HCT116 (cell line): ENCODE measurements at regions not wholly inside any gene's neighbourhood (a gene's known extent, or its start where the extent isn't known, plus 50 kb on each side); places are given as distances from the start of the nearest gene placed in this dataset.

ENCODE experiments used
- ATAC-seq: fragments of 200-7000 bp; cut with Tn5 transposase; 2 replicates; pipeline ENCODE4 v1.9.1; 2020; ENCODE audit warnings: mild to moderate bottlenecking, moderate library complexity
- BruUV-seq: library from RNA; stranded (reverse); fragments of 400-500 nt; replicated peaks from 2 replicates; lab custom pipeline; 2021; lab: Mats Ljungman, UMichigan
- CTCF ChIA-PET: fragments of 300-600 bp; sonication (Branson Sonifier 250); formaldehyde crosslinking; loops from one replicate; lab custom pipeline; 2021; ENCODE audit warnings: antibody characterized with exemption; lab: Charles Lee
- POLR2A ChIA-PET: fragments of 300-600, 350-600 bp; sonication (Branson Sonifier 250); formaldehyde crosslinking; loops from one replicate; lab custom pipeline; 2021; ENCODE audit warnings: antibody characterized with exemption; lab: Charles Lee
- RAD21 ChIA-PET, 2 experiments: fragments of 300-600 bp; sonication (Branson Sonifier 250); formaldehyde crosslinking; loops; one replicate each; lab custom pipeline; 2023; ENCODE audit warnings: low total read pairs in 2 of 2; ENCODE audit not compliant: uncharacterized antibody in 2 of 2, unreplicated experiment in 2 of 2, low non-redundant PET in 1 of 2; lab: Charles Lee
- DNase-seq: peaks from one replicate; pipeline ENCODE4 v3.0.0-alpha.2; 2010; ENCODE audit warnings: low read depth, low spot score
- H2AFZ ChIP-seq: fragments of 200-600 bp; shearing (Covaris generic), sonication (generic); 2 replicates; pipeline ENCODE4 v1.6.1; 2017; ENCODE audit warnings: low read depth, mixed run types, mixed read lengths, antibody characterized with exemption, low read length; ENCODE audit not compliant: poor library complexity, severe bottlenecking
- H3K27ac ChIP-seq: 2 replicates; pipeline ENCODE4 v1.5.1; 2012; ENCODE audit warnings: low read depth, low read length
- H3K27me3 ChIP-seq: fragments of 200-600 bp; sonication (generic); 2 replicates; pipeline ENCODE4 v1.6.1; 2016; ENCODE audit warnings: mixed run types, low read length, mixed read lengths; ENCODE audit not compliant: insufficient read depth
- H3K36me3 ChIP-seq, 2 experiments: fragments of 200-500 bp in 1 of 2; fragments of 200-600 bp in 1 of 2; sonication (Bioruptor generic) in 1 of 2; sonication (generic) in 1 of 2; 2 replicates each; pipeline versions ENCODE4 v1.5.1 to v1.6.1; 2014 to 2016; ENCODE audit warnings: low read length in 2 of 2, inconsistent platforms in 1 of 2, mixed read lengths in 1 of 2, mixed run types in 1 of 2; ENCODE audit not compliant: insufficient read depth in 2 of 2, control insufficient read depth in 1 of 2
- H3K4me1 ChIP-seq, 2 experiments: fragments of 200-600 bp in 1 of 2; sonication (generic) in 1 of 2; 2 replicates each; pipeline versions ENCODE4 v1.5.1 to v1.6.1; 2012 to 2017; ENCODE audit warnings: low read length in 2 of 2, inconsistent platforms in 1 of 2, mild to moderate bottlenecking in 1 of 2, mixed read lengths in 1 of 2, mixed run types in 1 of 2, moderate library complexity in 1 of 2; ENCODE audit not compliant: insufficient read depth in 2 of 2, control insufficient read depth in 1 of 2
- H3K4me2 ChIP-seq: fragments of 200-600 bp; sonication (generic); 2 replicates; pipeline ENCODE4 v1.6.1; 2017; ENCODE audit warnings: mixed run types, low read length, mixed read lengths
- H3K4me3 ChIP-seq, 2 experiments: fragments of 200-600 bp in 1 of 2; sonication (generic) in 1 of 2; replicated peaks in 1 of 2; 2 replicates each; pipeline ENCODE4 v1.5.1; 2011 to 2016; ENCODE audit warnings: low read length in 2 of 2, control low read depth in 1 of 2, low read depth in 1 of 2, mild to moderate bottlenecking in 1 of 2, mixed read lengths in 1 of 2, mixed run types in 1 of 2
- H3K79me2 ChIP-seq: fragments of 200-600 bp; sonication (generic); 2 replicates; pipeline ENCODE4 v1.6.1; 2017; ENCODE audit warnings: mild to moderate bottlenecking, mixed run types, low read length, moderate library complexity, mixed read lengths; ENCODE audit not compliant: insufficient read depth
- H3K9ac ChIP-seq: fragments of 200-600 bp; sonication (generic); 2 replicates; pipeline ENCODE4 v1.6.1; 2016; ENCODE audit warnings: low read length, mixed read lengths
- H3K9me2 ChIP-seq: fragments of 200-600 bp; sonication (generic), shearing (Covaris generic); 2 replicates; pipeline ENCODE4 v1.6.1; 2017; ENCODE audit warnings: mixed run types, mild to moderate bottlenecking, moderate library complexity; ENCODE audit not compliant: insufficient read depth
- H3K9me3 ChIP-seq, 2 experiments: fragments of 200-500 bp in 1 of 2; fragments of 200-600 bp in 1 of 2; sonication (Bioruptor generic) in 1 of 2; sonication (generic) in 1 of 2; 2 replicates each; pipeline ENCODE4 v1.6.1; 2014 to 2017; ENCODE audit warnings: low read length in 2 of 2, mixed read lengths in 2 of 2, inconsistent platforms in 1 of 2, low read depth in 1 of 2, mild to moderate bottlenecking in 1 of 2, mixed run types in 1 of 2, moderate library complexity in 1 of 2; ENCODE audit not compliant: control insufficient read depth in 1 of 2, insufficient read depth in 1 of 2
- H4K20me1 ChIP-seq: fragments of 200-600 bp; sonication (generic), shearing (Covaris generic); 2 replicates; pipeline ENCODE4 v1.6.1; 2017; ENCODE audit warnings: mixed run types, mild to moderate bottlenecking, moderate library complexity; ENCODE audit not compliant: insufficient read depth
- CBX3 ChIP-seq: IDR thresholded peaks from 2 replicates; pipeline ENCODE4 v1.6.1; 2012; ENCODE audit warnings: low read depth
- CEBPB ChIP-seq: IDR thresholded peaks from 2 replicates; pipeline ENCODE4 v1.6.1; 2012; ENCODE audit warnings: low read depth
- EGR1 ChIP-seq: IDR thresholded peaks from 2 replicates; pipeline ENCODE4 v1.6.1; 2012; ENCODE audit warnings: low read depth
- EZH2phosphoT487 ChIP-seq: fragments of 200-600 bp; IDR thresholded peaks from 2 replicates; pipeline ENCODE4 v1.6.1; 2018; ENCODE audit warnings: antibody characterized with exemption, borderline replicate concordance
- intact Hi-C: fragments of 100-400 bp; cut with micrococcal nuclease; formaldehyde crosslinking; loops from 2 replicates; pipeline ENCODE4 v1.10.0; 2022
- TF ChIP-seq, protein P1 (sequence below), 3 experiments: fragments of 200-600 bp in 1 of 3; sonication (generic) in 1 of 3; IDR thresholded peaks in 2 of 3; conservative IDR thresholded peaks in 1 of 3; 2 replicates each; pipeline ENCODE4 v1.5.1; 2012 to 2017; ENCODE audit warnings: low read depth in 2 of 3, low read length in 2 of 3, antibody characterized with exemption in 1 of 3, borderline replicate concordance in 1 of 3, control low read depth in 1 of 3, mild to moderate bottlenecking in 1 of 3, mixed read lengths in 1 of 3, mixed run types in 1 of 3, moderate library complexity in 1 of 3; ENCODE audit not compliant: insufficient read depth in 1 of 3
- TF ChIP-seq, protein P2 (sequence below): IDR thresholded peaks from 2 replicates; pipeline ENCODE4 v1.6.1; 2012

GRCh38 chr5:81851481-81852178 is 100.7 kb upstream of the SSBP2 start (continued):
- TF ChIP-seq, protein P1, sequence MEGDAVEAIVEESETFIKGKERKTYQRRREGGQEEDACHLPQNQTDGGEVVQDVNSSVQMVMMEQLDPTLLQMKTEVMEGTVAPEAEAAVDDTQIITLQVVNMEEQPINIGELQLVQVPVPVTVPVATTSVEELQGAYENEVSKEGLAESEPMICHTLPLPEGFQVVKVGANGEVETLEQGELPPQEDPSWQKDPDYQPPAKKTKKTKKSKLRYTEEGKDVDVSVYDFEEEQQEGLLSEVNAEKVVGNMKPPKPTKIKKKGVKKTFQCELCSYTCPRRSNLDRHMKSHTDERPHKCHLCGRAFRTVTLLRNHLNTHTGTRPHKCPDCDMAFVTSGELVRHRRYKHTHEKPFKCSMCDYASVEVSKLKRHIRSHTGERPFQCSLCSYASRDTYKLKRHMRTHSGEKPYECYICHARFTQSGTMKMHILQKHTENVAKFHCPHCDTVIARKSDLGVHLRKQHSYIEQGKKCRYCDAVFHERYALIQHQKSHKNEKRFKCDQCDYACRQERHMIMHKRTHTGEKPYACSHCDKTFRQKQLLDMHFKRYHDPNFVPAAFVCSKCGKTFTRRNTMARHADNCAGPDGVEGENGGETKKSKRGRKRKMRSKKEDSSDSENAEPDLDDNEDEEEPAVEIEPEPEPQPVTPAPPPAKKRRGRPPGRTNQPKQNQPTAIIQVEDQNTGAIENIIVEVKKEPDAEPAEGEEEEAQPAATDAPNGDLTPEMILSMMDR (IDR thresholded peaks at IDR 0.05 in 2 of 3, conservative IDR thresholded peaks at IDR 0.05 in 1 of 3; ENCODE audit: borderline replicate concordance in 1 of 3, insufficient read depth in 1 of 3, low read depth in 2 of 3, low read length in 2 of 3): no peak
- TF ChIP-seq CBX3 (no peak), EGR1 (0 out of 2 replicates have a peak, but pooled peaks have one; percentile 22)
- TF ChIP-seq, protein P2, sequence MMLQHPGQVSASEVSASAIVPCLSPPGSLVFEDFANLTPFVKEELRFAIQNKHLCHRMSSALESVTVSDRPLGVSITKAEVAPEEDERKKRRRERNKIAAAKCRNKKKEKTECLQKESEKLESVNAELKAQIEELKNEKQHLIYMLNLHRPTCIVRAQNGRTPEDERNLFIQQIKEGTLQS: no peak

DNA sequence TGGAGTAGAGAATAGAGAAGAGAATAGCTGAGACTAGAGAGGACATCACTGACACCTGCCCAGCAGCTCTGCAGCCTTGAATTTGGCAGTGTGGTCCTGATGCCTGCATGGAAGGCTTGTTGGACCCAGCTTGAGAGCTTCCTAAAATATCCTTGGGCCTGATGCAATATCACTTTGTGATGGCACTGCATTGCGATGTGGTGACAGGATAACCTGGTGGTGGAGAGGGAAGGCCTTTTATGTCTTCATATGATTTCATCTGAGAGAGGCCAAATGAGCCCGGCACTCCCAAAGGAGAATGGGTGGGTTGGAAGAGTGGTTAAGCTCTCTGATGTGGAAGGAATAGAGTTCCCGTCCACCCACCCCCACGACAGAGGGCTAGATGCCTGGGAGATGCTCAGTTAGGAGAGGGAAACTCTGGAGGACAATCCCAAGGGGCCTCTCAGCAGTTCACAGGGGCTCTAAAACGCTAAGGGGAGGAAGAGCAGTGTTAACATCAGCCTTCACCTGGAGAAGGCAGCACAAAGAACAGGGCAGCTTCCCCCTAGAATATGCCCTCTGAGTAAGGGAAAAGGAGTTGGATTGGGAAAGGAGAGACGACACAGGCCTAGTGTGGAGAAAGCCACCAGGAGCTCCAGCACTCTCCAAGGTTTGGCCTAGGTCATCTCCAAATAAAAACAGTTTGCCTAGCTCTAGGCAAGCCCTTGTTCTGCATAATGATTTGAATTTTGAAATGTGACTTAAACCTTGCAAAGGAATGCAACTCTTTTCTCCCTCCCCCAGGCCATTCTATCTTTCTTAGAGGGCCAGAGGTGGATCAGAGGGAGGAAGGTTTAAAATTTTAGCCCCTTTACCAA is 99.8 kb upstream of the SSBP2 start:
- Histone ChIP-seq H3K27me3 (no peaks in the 10 kb centered on the region), H3K36me3 (no peaks in the 10 kb centered on the region), H2AFZ (peak overlapping the region; percentile 75), H3K27ac (peak overlapping the region; percentile 81), H3K79me2 (no peaks in the 10 kb centered on the region), H3K4me2 (peak overlapping the region; percentile 88), H3K4me3 (peak overlapping the region in 1 of 2 experiments; percentile 56; a peak in 1 of 4 replicates), H3K9ac (peak overlapping the region; percentile 52; the same call in 1 of the 2 replicates), H4K20me1 (no peaks in the 10 kb centered on the region), H3K9me3 (no peaks in the 10 kb centered on the region), H3K9me2 (no peaks in the 10 kb centered on the region), H3K4me1 (peaks cover 38 to 51% of the 10 kb centered on the region in 2 experiments)
- TF ChIP-seq CEBPB (0 out of 2 replicates have a peak, but pooled peaks have one; percentile 24), EZH2phosphoT487 (no peak)
- DNase-seq (no peak), ATAC-seq (no peak)
- ChIA-PET RAD21 (interaction anchor here (2.3 to 3.3 kb wide), 3 partner anchors 62 to 100 kb away, joined by 10 to 35 read pairs (median 24); partner anchors contain the start of gene SSBP2 (in 2 of the 2)), CTCF (interaction anchor here (1.2 to 2.4 kb wide), 5 partner anchors 12 to 314 kb away, joined by 4 to 32 read pairs (median 8); partner anchors contain the start of gene SSBP2), POLR2A (interaction anchor here (0.8 to 1.7 kb wide), 5 partner anchors 95 to 342 kb away, joined by 3 to 31 read pairs (median 6); partner anchors contain the start of gene SSBP2)
- intact Hi-C loops: loop anchor here (1.0 to 5.0 kb wide), 4 partner anchors 63 to 423 kb away; partner anchors contain the start of gene SSBP2
- BruUV-seq: no TSS peak
